SK-MEL-5 (cell line): ENCODE measurements at regions not wholly inside any gene's neighbourhood (a gene's known extent, or its start where the extent isn't known, plus 50 kb on each side); places are given as distances from the start of the nearest gene placed in this dataset.
"Not testable (repeated sequence)": the region's sequence is repeated elsewhere in the genome, so short reads cannot be mapped to it uniquely, and the experiment has no call there.

Source experiments
- DNase-seq: peaks from one replicate; pipeline ENCODE4 v3.0.0-alpha.2; 2016; ENCODE audit warnings: low read depth, low spot score
- in situ Hi-C: cut with HindIII; loops from 2 replicates; pipeline ENCODE4 v1.10.0; 2016; ENCODE audit warnings: low sequenced_read_pairs, high pct_unique_total_duplicates, low pct_unique_long_range_greater_than_20kb

- in situ Hi-C loops: no loop called here
- no peak for DNase-seq
These were observed 235.2 kb downstream of the TDRD15 start for GRCh38 chr2:21358976-21359375.

GRCh38 chr2:21361384-21361783 lies 237.6 kb downstream of the TDRD15 start:
- in situ Hi-C loops: no loop called here
- DNase-seq: no peak

GRCh38 chr2:21361957-21362486 lies 238.3 kb downstream of the TDRD15 start:
- no peak for DNase-seq

GRCh38 chr2:21363364-21363763 lies 239.6 kb downstream of the TDRD15 start:
- in situ Hi-C loops: no loop called here
- DNase-seq: peak; percentile 38

More at GRCh38 chr2:21361957-21362486, 238.3 kb downstream of the TDRD15 start:
- in situ Hi-C loops: no loop called here

GRCh38 chr2:21367421-21367820 lies 243.7 kb downstream of the TDRD15 start:
- DNase-seq: no peak
- in situ Hi-C loops: no loop called here

- DNase-seq: no peak
- in situ Hi-C loops: no loop called here
These were observed 246.0 kb downstream of the TDRD15 start for GRCh38 chr2:21369787-21370186.

- in situ Hi-C loops: no loop called here
- no peak for DNase-seq
These were observed 247.8 kb downstream of the TDRD15 start for GRCh38 chr2:21371499-21372003.

- DNase-seq: peak; percentile 87
- in situ Hi-C loops: no loop called here
These were observed 248.9 kb downstream of the TDRD15 start for GRCh38 chr2:21372654-21373053.

GRCh38 chr2:21376864-21377263 lies 253.1 kb downstream of the TDRD15 start:
- DNase-seq: no peak
- in situ Hi-C loops: no loop called here

- in situ Hi-C loops: no loop called here
- DNase-seq: no peak
These were observed 255.4 kb downstream of the TDRD15 start for GRCh38 chr2:21379140-21379539.

- in situ Hi-C loops, DNase-seq: not testable (repeated sequence)
These were observed 255.9 kb downstream of the TDRD15 start for GRCh38 chr2:21379668-21380067.

GRCh38 chr2:21381421-21381820 lies 257.7 kb downstream of the TDRD15 start:
- in situ Hi-C loops: no loop called here
- peak; percentile 72 for DNase-seq

- in situ Hi-C loops: no loop called here
These were observed 259.1 kb downstream of the TDRD15 start for GRCh38 chr2:21382701-21383520.

GRCh38 chr2:21386666-21387065 lies 262.9 kb downstream of the TDRD15 start:
- DNase-seq: no peak
- in situ Hi-C loops: no loop called here

More at GRCh38 chr2:21382701-21383520, 259.1 kb downstream of the TDRD15 start:
- peak; percentile 98 for DNase-seq

- in situ Hi-C loops: no loop called here
- no peak for DNase-seq
These were observed 268.9 kb downstream of the TDRD15 start for GRCh38 chr2:21392649-21393048.

- in situ Hi-C loops: no loop called here
- no peak for DNase-seq
These were observed 269.4 kb downstream of the TDRD15 start for GRCh38 chr2:21393173-21393572.

- in situ Hi-C loops: no loop called here
- peak; percentile 82 for DNase-seq
These were observed 271.6 kb downstream of the TDRD15 start for GRCh38 chr2:21395366-21395765.

- in situ Hi-C loops: no loop called here
- DNase-seq: no peak
These were observed 272.5 kb downstream of the TDRD15 start for GRCh38 chr2:21396252-21396651.
